Stomach (tissue), 4 donors: ENCODE measurements at regions not wholly inside any gene's neighbourhood (a gene's known extent, or its start where the extent isn't known, plus 50 kb on each side); places are given as distances from the start of the nearest gene placed in this dataset.

ENCODE experiments used
- CTCF ChIP-seq, 7 experiments: fragments of 450-650 bp in 4 of 7; fragments of 200-600 bp in 3 of 7; sonication (generic) in 3 of 7; IDR thresholded peaks; one replicate each; pipeline ENCODE4 v1.5.1; 2016 to 2019; ENCODE audit warnings: antibody characterized with exemption in 7 of 7, control low read depth in 2 of 7, mild to moderate bottlenecking in 1 of 7
- EP300 ChIP-seq: sonication (generic); formaldehyde crosslinking; IDR thresholded peaks from one replicate; pipeline ENCODE4 v1.6.1; 2017; ENCODE audit warnings: antibody characterized with exemption

GRCh38 chr13:34474187-34474868 lies 467.7 kb upstream of the NBEA start:
- TF ChIP-seq CTCF (IDR thresholded peaks at IDR 0.05) = no peak
- no peak for TF ChIP-seq EP300
